ENCODE measurements at regions not wholly inside any gene's neighbourhood (a gene's known extent, or its start where the extent isn't known, plus 50 kb on each side); places are given as distances from the start of the nearest gene placed in this dataset.
A peak's percentile ranks its signal among the peaks of the same experiment; 100 is the strongest.

DNA sequence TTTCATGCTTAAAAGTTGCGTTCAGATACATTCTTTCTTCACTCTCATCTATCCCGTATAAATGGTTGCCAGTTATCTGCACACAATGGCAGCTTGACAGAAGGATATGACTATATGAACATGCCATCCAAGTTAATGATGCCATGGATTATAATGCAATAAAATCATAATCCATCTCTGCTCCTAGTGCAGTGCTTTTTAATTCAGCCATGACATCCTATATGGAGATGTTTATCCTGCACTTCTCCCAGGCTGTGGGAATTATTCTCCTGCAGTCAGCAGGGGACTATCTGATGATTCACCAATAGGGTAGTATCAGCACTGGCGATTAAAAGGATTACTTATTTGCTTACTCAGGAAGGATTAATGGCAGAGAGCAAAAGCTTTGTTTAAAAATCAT, 273.8 kb downstream of the SAMD5 start:
- intact Hi-C loops (cut with DNase I; ENCODE audit: low total_unique reads) = no loop called here
- no peak for DNase-seq (ENCODE audit: low spot score in 2 of 2)
- 38 to 45% methylated on average over 3 of the region's 3 CpGs for WGBS, 2 donors
- H3K4me3 ChIP-seq (ENCODE audit: low read depth, poor library complexity, severe bottlenecking) = no peak overlapping the region
- TF ChIP-seq, protein P1, sequence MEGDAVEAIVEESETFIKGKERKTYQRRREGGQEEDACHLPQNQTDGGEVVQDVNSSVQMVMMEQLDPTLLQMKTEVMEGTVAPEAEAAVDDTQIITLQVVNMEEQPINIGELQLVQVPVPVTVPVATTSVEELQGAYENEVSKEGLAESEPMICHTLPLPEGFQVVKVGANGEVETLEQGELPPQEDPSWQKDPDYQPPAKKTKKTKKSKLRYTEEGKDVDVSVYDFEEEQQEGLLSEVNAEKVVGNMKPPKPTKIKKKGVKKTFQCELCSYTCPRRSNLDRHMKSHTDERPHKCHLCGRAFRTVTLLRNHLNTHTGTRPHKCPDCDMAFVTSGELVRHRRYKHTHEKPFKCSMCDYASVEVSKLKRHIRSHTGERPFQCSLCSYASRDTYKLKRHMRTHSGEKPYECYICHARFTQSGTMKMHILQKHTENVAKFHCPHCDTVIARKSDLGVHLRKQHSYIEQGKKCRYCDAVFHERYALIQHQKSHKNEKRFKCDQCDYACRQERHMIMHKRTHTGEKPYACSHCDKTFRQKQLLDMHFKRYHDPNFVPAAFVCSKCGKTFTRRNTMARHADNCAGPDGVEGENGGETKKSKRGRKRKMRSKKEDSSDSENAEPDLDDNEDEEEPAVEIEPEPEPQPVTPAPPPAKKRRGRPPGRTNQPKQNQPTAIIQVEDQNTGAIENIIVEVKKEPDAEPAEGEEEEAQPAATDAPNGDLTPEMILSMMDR (IDR thresholded peaks at IDR 0.05) = no peak
- TF ChIP-seq POLR2A (IDR thresholded peaks at IDR 0.05) = no peak

GRCh38 chr6:147784371-147784770, 275.9 kb downstream of the SAMD5 start:
- no peak overlapping the region for H3K4me3 ChIP-seq (ENCODE audit: low read depth, poor library complexity, severe bottlenecking)
- DNase-seq (ENCODE audit: low spot score in 2 of 2) = no peak
- 80 to 83% methylated on average over 2 of the region's 2 CpGs for WGBS, 2 donors
- intact Hi-C loops (cut with DNase I; ENCODE audit: low total_unique reads) = no loop called here
- TF ChIP-seq, protein P1 (IDR thresholded peaks at IDR 0.05) = no peak
- no peak for TF ChIP-seq POLR2A (IDR thresholded peaks at IDR 0.05)

DNA sequence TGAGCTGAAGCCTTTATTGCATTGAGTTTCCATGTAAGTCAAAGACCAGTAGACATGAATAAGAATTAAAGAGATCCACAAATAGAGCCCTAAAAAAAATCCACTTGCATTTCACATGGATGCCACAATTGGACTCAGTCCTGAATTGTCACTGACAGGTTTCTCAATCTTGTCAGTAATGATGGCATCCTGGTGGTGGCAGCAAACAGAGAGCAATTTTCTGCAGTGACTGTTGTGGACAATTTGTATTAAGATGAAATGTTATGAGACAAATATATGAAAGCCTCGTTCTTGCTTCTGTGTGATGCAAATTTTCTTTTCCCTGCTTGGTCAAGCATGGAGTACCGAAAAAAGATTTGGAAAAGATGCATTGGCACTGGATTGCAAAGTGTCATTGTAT, 278.9 kb downstream of the SAMD5 start:
- DNase-seq (ENCODE audit: low spot score in 2 of 2) = no peak
- H3K4me3 ChIP-seq (ENCODE audit: low read depth, poor library complexity, severe bottlenecking) = no peak overlapping the region
- intact Hi-C loops (cut with DNase I; ENCODE audit: low total_unique reads) = no loop called here
- no peak for TF ChIP-seq POLR2A (IDR thresholded peaks at IDR 0.05)
- TF ChIP-seq, protein P1 (IDR thresholded peaks at IDR 0.05) = no peak
- WGBS, 2 donors = 84 to 85% methylated on average over 2 of the region's 2 CpGs

- TF ChIP-seq POLR2A (IDR thresholded peaks at IDR 0.05) = no peak
- TF ChIP-seq, protein P1 (IDR thresholded peaks at IDR 0.05) = no peak
- no peak for DNase-seq (ENCODE audit: low spot score in 2 of 2)
Observed at GRCh38 chr6:147789430-147789947, 281.0 kb downstream of the SAMD5 start.

DNA sequence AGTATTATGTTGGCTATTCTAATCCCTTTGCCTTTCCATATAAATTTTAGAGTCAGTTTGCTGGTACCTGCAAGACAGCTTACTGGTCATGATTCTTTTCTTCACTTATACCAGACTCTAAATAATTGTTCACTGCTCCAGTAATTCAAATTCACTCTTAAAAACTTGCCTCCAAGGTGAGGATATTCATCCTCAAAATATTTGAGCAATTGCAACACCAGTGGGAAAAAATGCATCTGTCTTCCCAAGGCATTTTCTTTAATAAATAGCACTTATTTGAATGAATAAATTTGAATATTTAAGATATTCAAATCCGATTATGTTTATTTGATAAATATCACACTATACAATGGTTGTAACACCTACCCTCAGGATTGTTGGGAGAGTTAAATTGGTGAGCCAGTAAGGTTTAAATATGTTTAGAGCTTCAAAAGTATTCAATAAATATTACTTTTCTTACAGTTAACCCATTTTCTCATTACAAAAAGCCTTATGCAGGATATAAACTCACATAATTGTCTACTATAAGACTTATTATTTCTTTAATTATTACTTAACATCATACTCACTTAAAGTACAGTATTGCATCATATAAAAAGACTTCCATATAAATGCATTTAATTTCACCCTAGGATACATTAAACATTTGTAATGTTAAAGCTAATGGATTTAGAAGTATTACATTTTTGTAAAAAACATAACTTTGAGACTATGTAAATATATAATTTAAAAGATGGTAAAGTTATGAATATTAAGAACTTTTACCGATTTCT, 285.6 kb downstream of the SAMD5 start:
- no peak for TF ChIP-seq POLR2A (IDR thresholded peaks at IDR 0.05)
- TF ChIP-seq, protein P1 (IDR thresholded peaks at IDR 0.05) = no peak
- intact Hi-C loops (cut with DNase I; ENCODE audit: low total_unique reads) = no loop called here
- no peak overlapping the region for H3K4me3 ChIP-seq (ENCODE audit: low read depth, poor library complexity, severe bottlenecking)
- WGBS, 2 donors = 85 to 89% methylated on average over 2 of the region's 2 CpGs
- DNase-seq (ENCODE audit: low spot score in 2 of 2) = no peak

More at GRCh38 chr6:147789430-147789947, 281.0 kb downstream of the SAMD5 start:
- WGBS, 2 donors = 91 to 95% methylated on average over 4 of the region's 4 CpGs
- peak overlapping the region; percentile 7 for H3K4me3 ChIP-seq (ENCODE audit: low read depth, poor library complexity, severe bottlenecking)
- intact Hi-C loops (cut with DNase I; ENCODE audit: low total_unique reads) = no loop called here
